ENCODE measurements at regions not wholly inside any gene's neighbourhood (a gene's known extent, or its start where the extent isn't known, plus 50 kb on each side); places are given as distances from the start of the nearest gene placed in this dataset.

- TF ChIP-seq, protein P1, sequence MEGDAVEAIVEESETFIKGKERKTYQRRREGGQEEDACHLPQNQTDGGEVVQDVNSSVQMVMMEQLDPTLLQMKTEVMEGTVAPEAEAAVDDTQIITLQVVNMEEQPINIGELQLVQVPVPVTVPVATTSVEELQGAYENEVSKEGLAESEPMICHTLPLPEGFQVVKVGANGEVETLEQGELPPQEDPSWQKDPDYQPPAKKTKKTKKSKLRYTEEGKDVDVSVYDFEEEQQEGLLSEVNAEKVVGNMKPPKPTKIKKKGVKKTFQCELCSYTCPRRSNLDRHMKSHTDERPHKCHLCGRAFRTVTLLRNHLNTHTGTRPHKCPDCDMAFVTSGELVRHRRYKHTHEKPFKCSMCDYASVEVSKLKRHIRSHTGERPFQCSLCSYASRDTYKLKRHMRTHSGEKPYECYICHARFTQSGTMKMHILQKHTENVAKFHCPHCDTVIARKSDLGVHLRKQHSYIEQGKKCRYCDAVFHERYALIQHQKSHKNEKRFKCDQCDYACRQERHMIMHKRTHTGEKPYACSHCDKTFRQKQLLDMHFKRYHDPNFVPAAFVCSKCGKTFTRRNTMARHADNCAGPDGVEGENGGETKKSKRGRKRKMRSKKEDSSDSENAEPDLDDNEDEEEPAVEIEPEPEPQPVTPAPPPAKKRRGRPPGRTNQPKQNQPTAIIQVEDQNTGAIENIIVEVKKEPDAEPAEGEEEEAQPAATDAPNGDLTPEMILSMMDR (IDR thresholded peaks at IDR 0.05; ENCODE audit: low read length): no peak
- TF ChIP-seq EZH2 (IDR thresholded peaks at IDR 0.05; ENCODE audit: borderline replicate concordance, low read length): no peak
These were observed 820.3 kb downstream of the ADGRL2 start for GRCh38 chr1:82621076-82621475.
